GM12865 (cell line): ENCODE measurements at regions not wholly inside any gene's neighbourhood (a gene's known extent, or its start where the extent isn't known, plus 50 kb on each side); places are given as distances from the start of the nearest gene placed in this dataset.

Experiments used
- DNase-seq: peaks from one replicate; pipeline ENCODE4 v3.0.0; 2010; ENCODE audit warnings: low read depth
- H3K4me3 ChIP-seq: 2 replicates; pipeline ENCODE4 v1.5.1; 2011; ENCODE audit warnings: mild to moderate bottlenecking, low read depth, low read length, control low read depth
- CTCF ChIP-seq: IDR thresholded peaks from 2 replicates; pipeline ENCODE4 v1.5.1; 2011; ENCODE audit warnings: low read length, control low read depth, low read depth, inconsistent platforms; ENCODE audit not compliant: insufficient read depth; ENCODE audit errors: missing control alignments

- DNase-seq: no peak
- TF ChIP-seq CTCF: no peak
- H3K4me3 ChIP-seq: no peak overlapping the region
Measured at GRCh38 chr4:81629366-81629765, 157.7 kb upstream of the RASGEF1B start.

- no peak overlapping the region for H3K4me3 ChIP-seq
- no peak for TF ChIP-seq CTCF
- no peak for DNase-seq
Measured at GRCh38 chr4:81628489-81628888, 156.8 kb upstream of the RASGEF1B start.

- H3K4me3 ChIP-seq: no peak overlapping the region
- no peak for TF ChIP-seq CTCF
- no peak for DNase-seq
Measured at GRCh38 chr4:81627590-81627989, 155.9 kb upstream of the RASGEF1B start.

GRCh38 chr4:81626851-81627250 is 155.1 kb upstream of the RASGEF1B start:
- TF ChIP-seq CTCF: no peak
- no peak for DNase-seq
- H3K4me3 ChIP-seq: no peak overlapping the region

GRCh38 chr4:81625422-81626417 is 154.0 kb upstream of the RASGEF1B start:
- no peak overlapping the region for H3K4me3 ChIP-seq
- TF ChIP-seq CTCF: no peak
- DNase-seq: no peak

GRCh38 chr4:81623434-81623833 is 151.7 kb upstream of the RASGEF1B start:
- DNase-seq: no peak
- no peak for TF ChIP-seq CTCF
- H3K4me3 ChIP-seq: no peak overlapping the region
